Prostate gland (tissue), 2 donors: ENCODE measurements at regions not wholly inside any gene's neighbourhood (a gene's known extent, or its start where the extent isn't known, plus 50 kb on each side); places are given as distances from the start of the nearest gene placed in this dataset.

Source experiments
- CTCF ChIP-seq, 4 experiments: fragments of 200-600 bp in 2 of 4; fragments of 450-650 bp in 2 of 4; sonication (generic) in 2 of 4; IDR thresholded peaks; 1 replicate in 3 of 4; 2 replicates in 1 of 4; pipeline ENCODE4 v1.5.1; 2016 to 2019; ENCODE audit warnings: antibody characterized with exemption in 4 of 4, mild to moderate bottlenecking in 2 of 4, moderate library complexity in 2 of 4
- POLR2A ChIP-seq: fragments of 450-650 bp; IDR thresholded peaks from one replicate; pipeline ENCODE4 v1.6.1; 2016; ENCODE audit warnings: antibody characterized with exemption, mild to moderate bottlenecking
- POLR2AphosphoS5 ChIP-seq: sonication (generic); formaldehyde crosslinking; IDR thresholded peaks from one replicate; pipeline ENCODE4 v1.6.1; 2017; ENCODE audit warnings: antibody characterized with exemption

GRCh38 chr6:20326422-20326728 lies 75.3 kb upstream of the E2F3 start:
- no peak for TF ChIP-seq POLR2A
- TF ChIP-seq POLR2AphosphoS5: no peak
- TF ChIP-seq CTCF (IDR thresholded peaks at IDR 0.05): no peak
